ENCODE measurements at regions not wholly inside any gene's neighbourhood (a gene's known extent, or its start where the extent isn't known, plus 50 kb on each side); places are given as distances from the start of the nearest gene placed in this dataset.

GRCh38 chr20:22789676-22790075, 205.3 kb upstream of the FOXA2 start:
- 76 to 81% methylated on average over 2 of the region's 2 CpGs for WGBS, 2 donors
- Histone ChIP-seq H3K9me3 (no peaks in the 10 kb centered on the region), H3K27me3 (no peaks in the 10 kb centered on the region), H3K27ac (no peak overlapping the region), H3K4me3 (no peak overlapping the region), H3K4me1 (no peaks in the 10 kb centered on the region), H3K36me3 (no peaks in the 10 kb centered on the region)
- no peak for TF ChIP-seq EP300 (IDR thresholded peaks at IDR 0.05)
- peak in 3 of 4 donors; percentile 6 to 39 (median 37) for TF ChIP-seq POLR2AphosphoS5 (IDR thresholded peaks at IDR 0.05)
- DNase-seq: no peak
- intact Hi-C loops (cut with DNase I): no loop called here

GRCh38 chr20:22791396-22791795, 207.0 kb upstream of the FOXA2 start:
- 85 to 92% methylated on average over 3 of the region's 3 CpGs for WGBS, 2 donors
- Histone ChIP-seq H3K4me3 (no peak overlapping the region), H3K27ac (no peak overlapping the region), H3K9me3 (no peaks in the 10 kb centered on the region), H3K4me1 (peaks cover 0 to 9% (median 3%) of the 10 kb centered on the region in 4 donors), H3K27me3 (no peaks in the 10 kb centered on the region), H3K36me3 (no peaks in the 10 kb centered on the region)
- no peak for DNase-seq
- no peak for TF ChIP-seq POLR2AphosphoS5 (IDR thresholded peaks at IDR 0.05)
- TF ChIP-seq EP300 (IDR thresholded peaks at IDR 0.05): no peak
- intact Hi-C loops (cut with DNase I): no loop called here

- intact Hi-C loops (cut with DNase I): no loop called here
- H3K9me3 ChIP-seq: no peaks in the 10 kb centered on the region
- no peak overlapping the region for H3K27ac ChIP-seq
- no peak for DNase-seq
- WGBS, 2 donors: 78 to 79% methylated on average over 3 of the region's 3 CpGs
- H3K27me3 ChIP-seq: no peaks in the 10 kb centered on the region
- TF ChIP-seq POLR2A (IDR thresholded peaks at IDR 0.05) (no peak), POLR2AphosphoS5 (IDR thresholded peaks at IDR 0.05) (no peak), CTCF (IDR thresholded peaks at IDR 0.05) (no peak), EP300 (IDR thresholded peaks at IDR 0.05) (no peak)
- H3K4me1 ChIP-seq: peaks cover 0 to 9% (median 3%) of the 10 kb centered on the region in 4 donors
- H3K36me3 ChIP-seq: no peaks in the 10 kb centered on the region
- H3K4me3 ChIP-seq: no peak overlapping the region
Measured at GRCh38 chr20:22791877-22792525, 207.6 kb upstream of the FOXA2 start.

GRCh38 chr20:22794200-22794599, 209.8 kb upstream of the FOXA2 start:
- no peak overlapping the region for H3K27ac ChIP-seq
- TF ChIP-seq POLR2AphosphoS5 (IDR thresholded peaks at IDR 0.05): no peak
- no peak for TF ChIP-seq POLR2A (IDR thresholded peaks at IDR 0.05)
- no peak for TF ChIP-seq EP300 (IDR thresholded peaks at IDR 0.05)
- no peak for TF ChIP-seq CTCF (IDR thresholded peaks at IDR 0.05)

GRCh38 chr20:22795433-22795832, 211.1 kb upstream of the FOXA2 start:
- TF ChIP-seq POLR2AphosphoS5 (IDR thresholded peaks at IDR 0.05): no peak
- no peak for TF ChIP-seq POLR2A (IDR thresholded peaks at IDR 0.05)
- TF ChIP-seq EP300 (IDR thresholded peaks at IDR 0.05): no peak
- TF ChIP-seq CTCF (IDR thresholded peaks at IDR 0.05): no peak
- no peak for DNase-seq
- H3K4me1 ChIP-seq: peaks cover 0 to 9% (median 3%) of the 10 kb centered on the region in 4 donors
- no peak overlapping the region for H3K4me3 ChIP-seq
- 53 to 59% methylated on average over 5 of the region's 5 CpGs for WGBS, 2 donors
- H3K9me3 ChIP-seq: no peaks in the 10 kb centered on the region
- no peaks in the 10 kb centered on the region for H3K27me3 ChIP-seq
- H3K27ac ChIP-seq: peak overlapping the region in 3 of 4 donors; percentile 48 to 59 (median 51)
- intact Hi-C loops (cut with DNase I): no loop called here
- no peaks in the 10 kb centered on the region for H3K36me3 ChIP-seq

More at GRCh38 chr20:22794200-22794599, 209.8 kb upstream of the FOXA2 start:
- H3K4me1 ChIP-seq: peaks cover 0 to 9% (median 3%) of the 10 kb centered on the region in 4 donors
- no peak overlapping the region for H3K4me3 ChIP-seq
- H3K27me3 ChIP-seq: no peaks in the 10 kb centered on the region
- WGBS, 2 donors: 13 to 49% methylated on average over 1 of the region's 1 CpG
- no peaks in the 10 kb centered on the region for H3K9me3 ChIP-seq
- H3K36me3 ChIP-seq: no peaks in the 10 kb centered on the region
- intact Hi-C loops (cut with DNase I): no loop called here
- DNase-seq: no peak

- TF ChIP-seq POLR2A (IDR thresholded peaks at IDR 0.05): no peak
- peak in 1 of 4 donors; percentile 46 for TF ChIP-seq POLR2AphosphoS5 (IDR thresholded peaks at IDR 0.05)
- TF ChIP-seq EP300 (IDR thresholded peaks at IDR 0.05): no peak
- TF ChIP-seq CTCF (IDR thresholded peaks at IDR 0.05): no peak
- intact Hi-C loops (cut with DNase I): no loop called here
- Histone ChIP-seq H3K36me3 (no peaks in the 10 kb centered on the region), H3K4me3 (no peak overlapping the region), H3K4me1 (peaks cover 0 to 9% (median 3%) of the 10 kb centered on the region in 4 donors), H3K27ac (peak overlapping the region in 3 of 4 donors; percentile 48 to 59 (median 51)), H3K9me3 (no peaks in the 10 kb centered on the region), H3K27me3 (no peaks in the 10 kb centered on the region)
- DNase-seq: peak; percentile 89
- WGBS, 2 donors: 53 to 66% methylated on average over 4 of the region's 4 CpGs
Measured at GRCh38 chr20:22795871-22796270, 211.5 kb upstream of the FOXA2 start.

All from sigmoid colon (tissue), 6 donors.